Neural crest cell (in vitro differentiated cells): ENCODE measurements at regions not wholly inside any gene's neighbourhood (a gene's known extent, or its start where the extent isn't known, plus 50 kb on each side); places are given as distances from the start of the nearest gene placed in this dataset.

Experiments
- DNase-seq: peaks from one replicate; pipeline ENCODE4 v3.0.0; 2021; ENCODE audit warnings: low read depth, mixed read lengths, low spot score
- H3K27ac Mint-ChIP-seq: one replicate; pipeline ENCODE4 v1.8.0; 2021; ENCODE audit warnings: mild to moderate bottlenecking, mixed read lengths; ENCODE audit not compliant: unreplicated experiment
- H3K27me3 Mint-ChIP-seq: 2 replicates; pipeline ENCODE4 v1.8.0; 2021; ENCODE audit warnings: low read depth, mild to moderate bottlenecking, mixed read lengths
- H3K36me3 Mint-ChIP-seq: 2 replicates; pipeline ENCODE4 v1.8.0; 2021; ENCODE audit warnings: low read depth, mild to moderate bottlenecking, mixed read lengths
- H3K4me1 Mint-ChIP-seq: 2 replicates; pipeline ENCODE4 v1.8.0; 2021; ENCODE audit warnings: mixed read lengths
- H3K4me3 Mint-ChIP-seq: one replicate; pipeline ENCODE4 v1.8.0; 2021; ENCODE audit warnings: mild to moderate bottlenecking, mixed read lengths
- H3K9me3 Mint-ChIP-seq: 2 replicates; pipeline ENCODE4 v1.8.0; 2021; ENCODE audit warnings: mixed read lengths
- CTCF ChIP-seq: fragments of 200-600 bp; sonication (generic); conservative IDR thresholded peaks from 2 replicates; pipeline ENCODE4 v1.5.0; 2021; ENCODE audit warnings: antibody characterized with exemption, mild to moderate bottlenecking

DNA sequence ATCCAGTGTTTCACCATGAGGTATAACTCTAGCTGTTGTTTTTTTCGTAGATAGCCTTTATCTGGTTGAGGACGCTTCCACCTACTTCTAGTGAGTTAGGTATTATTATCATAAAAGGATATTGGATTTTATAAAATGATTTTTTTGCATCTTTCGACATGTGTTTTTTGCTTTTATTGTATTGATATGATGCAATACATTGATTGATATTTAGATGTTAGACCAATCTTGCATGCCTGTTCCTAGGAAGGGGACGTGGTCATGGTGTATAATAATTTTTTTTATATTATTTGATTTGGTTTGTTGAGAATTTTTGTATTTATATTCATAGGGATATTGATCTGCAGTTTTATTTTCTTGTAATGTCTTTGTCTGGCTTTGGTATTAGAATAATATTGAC is 193.3 kb downstream of the HS3ST3B1 start:
- Mint-ChIP-seq H3K36me3 (peaks cover 6% of the 10 kb centered on the region), H3K4me1 (no peaks in the 10 kb centered on the region), H3K27me3 (no peaks in the 10 kb centered on the region), H3K9me3 (peaks cover 9% of the 10 kb centered on the region), H3K4me3 (no peak overlapping the region), H3K27ac (no peak overlapping the region)
- no peak for TF ChIP-seq CTCF
- no peak for DNase-seq

- Mint-ChIP-seq H3K4me1 (no peaks in the 10 kb centered on the region), H3K4me3 (no peak overlapping the region), H3K27me3 (no peaks in the 10 kb centered on the region), H3K27ac (no peak overlapping the region), H3K9me3 (peaks cover 4% of the 10 kb centered on the region), H3K36me3 (no peaks in the 10 kb centered on the region)
- no peak for DNase-seq
- TF ChIP-seq CTCF, result no peak
These were observed 189.1 kb downstream of the HS3ST3B1 start for GRCh38 chr17:14489986-14490385.

DNA sequence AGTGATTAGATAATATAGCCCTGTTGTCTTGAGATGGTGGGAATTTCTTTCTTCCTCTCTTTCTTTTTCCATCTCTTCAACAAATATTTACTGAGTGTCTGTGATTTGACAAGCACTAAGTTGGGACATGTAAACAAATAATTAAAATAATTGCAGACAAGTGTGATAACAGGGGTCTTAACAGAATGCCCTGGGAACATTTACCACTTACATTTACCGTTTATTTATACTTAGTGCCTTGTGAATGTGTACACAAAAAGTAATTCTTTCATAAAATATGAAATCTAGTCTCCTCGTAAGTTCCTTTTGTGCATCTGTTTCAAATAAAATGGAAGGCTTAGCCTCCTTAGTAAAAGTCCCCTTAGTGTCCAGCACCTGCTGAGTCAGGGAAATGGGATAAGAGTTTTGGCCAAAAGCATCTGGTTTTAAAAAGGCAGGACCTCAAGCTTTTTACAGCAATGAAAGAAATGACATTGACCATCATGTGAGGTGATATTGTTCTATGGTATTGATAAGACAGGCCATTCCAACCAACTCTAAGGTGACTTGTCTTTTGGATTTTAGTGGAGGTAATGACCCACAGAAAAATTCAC is 188.2 kb downstream of the HS3ST3B1 start:
- no peak overlapping the region for H3K27ac Mint-ChIP-seq
- DNase-seq, result no peak
- no peaks in the 10 kb centered on the region for H3K4me1 Mint-ChIP-seq
- no peaks in the 10 kb centered on the region for H3K9me3 Mint-ChIP-seq
- TF ChIP-seq CTCF, result no peak
- H3K27me3 Mint-ChIP-seq, result no peaks in the 10 kb centered on the region
- H3K4me3 Mint-ChIP-seq, result no peak overlapping the region
- H3K36me3 Mint-ChIP-seq, result no peaks in the 10 kb centered on the region

DNA sequence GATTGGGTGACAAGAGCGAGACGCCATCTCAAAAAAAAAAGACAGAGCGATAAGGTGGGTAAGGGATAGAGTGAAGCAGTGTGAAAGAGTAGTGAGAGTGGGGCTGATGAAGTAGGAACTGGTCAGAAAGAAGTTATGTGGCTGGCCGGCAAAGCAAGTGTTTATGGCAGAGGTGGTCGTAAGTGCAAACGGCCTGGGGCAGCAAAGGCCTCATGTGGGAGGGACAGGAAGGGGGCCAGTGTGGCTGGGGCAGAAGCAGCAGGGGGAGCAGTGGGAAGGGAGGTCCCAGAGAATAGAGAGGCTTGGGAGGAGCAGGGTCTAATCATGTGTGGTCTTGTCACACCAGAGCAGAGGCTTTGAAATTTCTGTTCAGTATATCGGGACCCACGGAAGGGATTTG is 186.2 kb downstream of the HS3ST3B1 start:
- Mint-ChIP-seq H3K36me3 (no peaks in the 10 kb centered on the region), H3K4me3 (no peak overlapping the region), H3K9me3 (peaks cover 3% of the 10 kb centered on the region), H3K27ac (peak overlapping the region; percentile 53), H3K27me3 (no peaks in the 10 kb centered on the region), H3K4me1 (no peaks in the 10 kb centered on the region)
- no peak for TF ChIP-seq CTCF
- no peak for DNase-seq

- no peak overlapping the region for H3K27ac Mint-ChIP-seq
- no peaks in the 10 kb centered on the region for H3K27me3 Mint-ChIP-seq
- H3K4me1 Mint-ChIP-seq, result peaks cover 5% of the 10 kb centered on the region
- peaks cover 13% of the 10 kb centered on the region for H3K9me3 Mint-ChIP-seq
- no peak for TF ChIP-seq CTCF
- no peak overlapping the region for H3K4me3 Mint-ChIP-seq
- no peak for DNase-seq
- peaks cover 2% of the 10 kb centered on the region for H3K36me3 Mint-ChIP-seq
These were observed 181.8 kb downstream of the HS3ST3B1 start for GRCh38 chr17:14482715-14483114.
